ENCODE measurements at regions not wholly inside any gene's neighbourhood (a gene's known extent, or its start where the extent isn't known, plus 50 kb on each side); places are given as distances from the start of the nearest gene placed in this dataset.
"Not testable (repeated sequence)": the region's sequence is repeated elsewhere in the genome, so short reads cannot be mapped to it uniquely, and the experiment has no call there.

DNA sequence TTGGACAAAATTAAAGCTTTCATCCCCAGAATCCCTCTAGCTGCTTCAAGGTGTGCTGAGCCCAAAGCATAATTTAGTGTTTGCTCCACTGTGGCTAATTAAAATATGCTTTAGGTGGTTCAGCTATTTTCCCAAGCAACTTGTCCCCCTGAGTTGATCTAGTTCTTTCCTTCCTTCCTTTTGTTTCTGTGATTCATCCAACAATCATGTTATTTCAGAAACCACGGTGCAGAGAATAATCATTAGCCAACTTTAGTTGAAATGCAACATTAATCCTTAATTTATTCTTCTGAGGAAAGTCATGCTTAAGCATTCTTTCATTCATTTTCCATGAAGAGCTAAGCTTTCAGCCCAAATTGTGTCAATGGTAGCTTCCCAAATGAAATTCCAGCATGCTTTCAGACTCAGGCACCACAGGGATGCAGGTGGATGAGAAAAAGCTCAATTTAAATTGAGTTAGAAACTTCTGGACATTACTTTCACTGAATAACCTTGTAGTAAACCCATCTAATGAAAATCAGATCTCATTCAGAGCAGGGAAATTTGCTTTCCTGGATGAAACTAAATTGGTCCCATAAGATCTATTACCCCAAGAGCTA, 209.0 kb upstream of the NT5E start:
- TF ChIP-seq TARDBP (IDR thresholded peaks at IDR 0.05), result no peak
- TF ChIP-seq LEF1 (IDR thresholded peaks at IDR 0.05; ENCODE audit: borderline replicate concordance), result no peak
- no peak for TF ChIP-seq CTBP1 (IDR thresholded peaks at IDR 0.05; ENCODE audit: borderline replicate concordance)
- no peak for TF ChIP-seq SUZ12 (IDR thresholded peaks at IDR 0.05)
- no peak for TF ChIP-seq L3MBTL2 (conservative IDR thresholded peaks at IDR 0.05)
- no peak for TF ChIP-seq ELF4 (IDR thresholded peaks at IDR 0.05)
- TF ChIP-seq ZNF384 (IDR thresholded peaks at IDR 0.05), result no peak
- no peak for TF ChIP-seq NFRKB (IDR thresholded peaks at IDR 0.05)
- TF ChIP-seq, protein P1, sequence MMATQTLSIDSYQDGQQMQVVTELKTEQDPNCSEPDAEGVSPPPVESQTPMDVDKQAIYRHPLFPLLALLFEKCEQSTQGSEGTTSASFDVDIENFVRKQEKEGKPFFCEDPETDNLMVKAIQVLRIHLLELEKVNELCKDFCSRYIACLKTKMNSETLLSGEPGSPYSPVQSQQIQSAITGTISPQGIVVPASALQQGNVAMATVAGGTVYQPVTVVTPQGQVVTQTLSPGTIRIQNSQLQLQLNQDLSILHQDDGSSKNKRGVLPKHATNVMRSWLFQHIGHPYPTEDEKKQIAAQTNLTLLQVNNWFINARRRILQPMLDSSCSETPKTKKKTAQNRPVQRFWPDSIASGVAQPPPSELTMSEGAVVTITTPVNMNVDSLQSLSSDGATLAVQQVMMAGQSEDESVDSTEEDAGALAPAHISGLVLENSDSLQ (IDR thresholded peaks at IDR 0.05), result no peak
- no peak for TF ChIP-seq FOXK2 (IDR thresholded peaks at IDR 0.05)
- POLR2A ChIA-PET, result no interaction called here
- CTCF ChIA-PET, result no interaction called here
- DNase-seq (ENCODE audit: extremely low spot score), result no peak

GRCh38 chr6:85237478-85237877, 212.4 kb upstream of the NT5E start:
- ChIA-PET POLR2A (no interaction called here), CTCF (no interaction called here)
- DNase-seq (ENCODE audit: extremely low spot score), result no peak
- TF ChIP-seq ELF4 (IDR thresholded peaks at IDR 0.05), result no peak
- no peak for TF ChIP-seq HDGF (IDR thresholded peaks at IDR 0.05; ENCODE audit: borderline replicate concordance)
- TF ChIP-seq, protein P1 (IDR thresholded peaks at IDR 0.05), result no peak
- TF ChIP-seq CTBP1 (IDR thresholded peaks at IDR 0.05; ENCODE audit: borderline replicate concordance), result no peak
- TF ChIP-seq ARNT (IDR thresholded peaks at IDR 0.05), result no peak
- TF ChIP-seq ZNF384 (IDR thresholded peaks at IDR 0.05), result no peak
- no peak for TF ChIP-seq L3MBTL2 (conservative IDR thresholded peaks at IDR 0.05)
- no peak for TF ChIP-seq FOXA1 (IDR thresholded peaks at IDR 0.05)
- TF ChIP-seq FOXK2 (IDR thresholded peaks at IDR 0.05), result no peak
- no peak for TF ChIP-seq SP1 (IDR thresholded peaks at IDR 0.05)
- TF ChIP-seq TARDBP (IDR thresholded peaks at IDR 0.05), result no peak
- TF ChIP-seq NFRKB (IDR thresholded peaks at IDR 0.05), result no peak
- TF ChIP-seq LEF1 (IDR thresholded peaks at IDR 0.05; ENCODE audit: borderline replicate concordance), result no peak
- no peak for TF ChIP-seq FOXM1 (IDR thresholded peaks at IDR 0.05; ENCODE audit: borderline replicate concordance)

DNA sequence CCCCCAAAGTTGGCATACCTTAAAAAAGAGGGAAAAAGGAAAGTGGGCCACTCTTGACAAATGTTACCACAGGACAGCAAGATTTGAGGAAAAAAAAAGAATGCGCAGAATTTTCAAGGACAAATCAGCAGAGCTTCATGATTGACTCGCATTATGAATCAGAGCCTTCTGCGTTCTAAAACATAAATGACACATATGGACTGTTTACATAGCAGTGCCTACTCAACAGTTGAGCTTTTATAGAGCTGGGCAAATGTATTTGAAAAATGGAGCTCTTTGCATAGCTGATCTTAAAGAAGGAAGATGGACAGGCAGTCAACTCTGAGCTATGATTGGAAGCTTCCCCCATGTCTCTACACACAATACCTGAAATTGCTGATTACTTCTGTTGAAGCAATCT, 213.2 kb upstream of the NT5E start:
- ChIA-PET CTCF (no interaction called here), POLR2A (no interaction called here)
- TF ChIP-seq ELF4 (IDR thresholded peaks at IDR 0.05) (no peak), HDGF (IDR thresholded peaks at IDR 0.05; ENCODE audit: borderline replicate concordance) (no peak), NFRKB (IDR thresholded peaks at IDR 0.05) (no peak), SP1 (IDR thresholded peaks at IDR 0.05) (no peak), BHLHE40 (IDR thresholded peaks at IDR 0.05; ENCODE audit: borderline replicate concordance) (no peak), FOXK2 (IDR thresholded peaks at IDR 0.05) (no peak), FOXA1 (IDR thresholded peaks at IDR 0.05) (no peak), LEF1 (IDR thresholded peaks at IDR 0.05; ENCODE audit: borderline replicate concordance) (no peak), L3MBTL2 (conservative IDR thresholded peaks at IDR 0.05) (no peak), FOXM1 (IDR thresholded peaks at IDR 0.05; ENCODE audit: borderline replicate concordance) (no peak), CTBP1 (IDR thresholded peaks at IDR 0.05; ENCODE audit: borderline replicate concordance) (no peak), ARNT (IDR thresholded peaks at IDR 0.05) (no peak), ZNF384 (IDR thresholded peaks at IDR 0.05) (no peak), SUZ12 (IDR thresholded peaks at IDR 0.05) (no peak), TARDBP (IDR thresholded peaks at IDR 0.05) (no peak)
- TF ChIP-seq, protein P1 (IDR thresholded peaks at IDR 0.05), result no peak
- no peak for DNase-seq (ENCODE audit: extremely low spot score)

DNA sequence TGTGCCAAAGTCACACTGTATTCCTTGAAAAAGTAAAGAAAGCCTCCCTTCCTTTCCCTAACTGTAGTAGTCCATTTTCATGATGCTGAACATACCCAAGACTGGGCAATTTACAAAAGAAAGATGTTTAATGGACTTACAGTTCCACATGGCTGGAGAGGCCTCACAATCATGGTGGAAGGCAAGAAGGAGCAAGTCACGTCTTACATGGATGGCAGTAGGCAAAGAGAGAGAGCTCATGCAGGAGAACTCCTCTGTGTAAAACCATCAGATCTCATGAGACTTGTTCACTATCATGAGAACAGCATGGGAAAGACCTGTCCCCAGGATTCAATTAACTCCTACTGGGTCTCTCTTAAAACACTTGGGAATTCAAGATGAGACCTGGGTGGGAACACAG, 222.5 kb upstream of the NT5E start:
- DNase-seq (ENCODE audit: extremely low spot score); POLR2A ChIA-PET; CTCF ChIA-PET: not testable (repeated sequence)

DNA sequence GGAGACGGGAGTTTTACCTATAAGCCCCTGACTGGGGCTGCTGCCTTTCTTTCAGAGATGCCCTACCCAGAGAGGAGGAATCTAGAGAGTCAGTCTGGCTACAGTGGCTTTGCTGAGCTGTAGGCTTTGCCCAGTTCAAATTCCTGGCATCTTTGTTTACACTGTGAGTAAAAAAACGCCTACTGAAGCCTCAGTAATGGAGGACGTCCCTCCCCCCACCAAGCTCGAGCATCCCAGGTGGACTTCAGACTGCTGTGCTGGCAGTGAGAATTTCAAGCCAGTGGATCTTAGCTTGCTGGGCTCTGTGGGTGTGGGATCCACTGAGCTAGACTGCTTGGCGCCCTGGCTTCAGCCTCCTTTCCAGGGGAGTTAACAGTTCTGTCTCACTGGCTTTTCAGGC, 237.1 kb upstream of the NT5E start:
- POLR2A ChIA-PET, result not testable (repeated sequence)

DNA sequence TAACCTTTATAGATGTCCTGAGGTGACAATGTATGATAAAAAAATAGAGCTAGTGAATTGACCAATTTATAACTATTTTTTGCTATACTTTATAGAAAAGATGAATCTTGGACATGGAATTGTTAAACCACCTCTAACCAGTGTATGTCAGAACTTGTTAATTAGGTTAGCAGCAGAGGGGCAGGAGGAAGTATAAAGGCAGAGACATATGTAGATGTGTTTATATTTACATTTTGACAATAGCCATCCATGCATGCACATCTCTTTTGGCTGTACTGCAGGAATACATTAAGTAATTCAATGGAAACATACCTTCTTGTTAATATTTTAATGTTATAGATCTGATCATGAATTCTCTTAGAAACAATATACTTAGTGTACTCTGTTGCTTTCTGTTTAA, 254.6 kb upstream of the NT5E start:
- TF ChIP-seq SUZ12 (IDR thresholded peaks at IDR 0.05), result no peak
- ChIA-PET POLR2A (no interaction called here), CTCF (no interaction called here)
- DNase-seq (ENCODE audit: extremely low spot score), result no peak

More for the DNA sequence above, 237.1 kb upstream of the NT5E start:
- DNase-seq (ENCODE audit: extremely low spot score); CTCF ChIA-PET: not testable (repeated sequence)

- DNase-seq (ENCODE audit: extremely low spot score), result no peak
- POLR2A ChIA-PET, result no interaction called here
- TF ChIP-seq CTBP1 (IDR thresholded peaks at IDR 0.05; ENCODE audit: borderline replicate concordance), result no peak
- CTCF ChIA-PET, result interaction anchor here (0.6 kb wide), 1 partner anchor 451 kb away, joined by 3 read pairs; no protein-coding TSS in a partner anchor
These were observed 256.5 kb upstream of the NT5E start for GRCh38 chr6:85193339-85193738.

- TF ChIP-seq BHLHE40 (IDR thresholded peaks at IDR 0.05; ENCODE audit: borderline replicate concordance) (no peak), TARDBP (IDR thresholded peaks at IDR 0.05) (no peak), SP1 (IDR thresholded peaks at IDR 0.05) (no peak), ZNF384 (IDR thresholded peaks at IDR 0.05) (no peak)
- ChIA-PET CTCF (no interaction called here), POLR2A (no interaction called here)
- no peak for DNase-seq (ENCODE audit: extremely low spot score)
These were observed 257.3 kb upstream of the NT5E start for GRCh38 chr6:85192596-85192995.

Measured in HEK293T (cell line).